Neutrophil (primary cell): ENCODE measurements at regions not wholly inside any gene's neighbourhood (a gene's known extent, or its start where the extent isn't known, plus 50 kb on each side); places are given as distances from the start of the nearest gene placed in this dataset.
"Not testable (repeated sequence)": the region's sequence is repeated elsewhere in the genome, so short reads cannot be mapped to it uniquely, and the experiment has no call there.

Experiments used
- H3K27ac ChIP-seq: fragments of 200-600 bp; sonication (generic); 2 replicates; pipeline ENCODE4 v1.5.1; 2016; ENCODE audit warnings: mild to moderate bottlenecking, moderate library complexity
- H3K27me3 ChIP-seq: fragments of 200-600 bp; sonication (generic); 2 replicates; pipeline ENCODE4 v1.6.0; 2016; ENCODE audit warnings: mild to moderate bottlenecking
- H3K36me3 ChIP-seq: fragments of 200-600 bp; sonication (generic); 2 replicates; pipeline ENCODE4 v1.5.1; 2017
- H3K4me1 ChIP-seq, 2 experiments: fragments of 200-600 bp in 1 of 2; sonication (generic) in 1 of 2; 1 replicate in 1 of 2; 2 replicates in 1 of 2; pipeline versions ENCODE4 v1.5.1 to v1.6.1; 2013 to 2016; ENCODE audit warnings: low read depth in 1 of 2, low read length in 1 of 2, mild to moderate bottlenecking in 1 of 2, moderate library complexity in 1 of 2; ENCODE audit not compliant: control insufficient read depth in 1 of 2, insufficient read depth in 1 of 2
- H3K4me3 ChIP-seq, 2 experiments: fragments of 200-600 bp in 1 of 2; sonication (generic) in 1 of 2; 1 replicate in 1 of 2; 2 replicates in 1 of 2; pipeline ENCODE4 v1.5.1; 2013 to 2016; ENCODE audit warnings: low read depth in 1 of 2, low read length in 1 of 2, mild to moderate bottlenecking in 1 of 2, moderate library complexity in 1 of 2
- H3K9me3 ChIP-seq: fragments of 200-600 bp; sonication (generic); 2 replicates; pipeline ENCODE4 v1.5.1; 2016
- CTCF ChIP-seq: fragments of 200-600 bp; sonication (generic); IDR thresholded peaks from 2 replicates; pipeline ENCODE4 v1.5.1; 2016; ENCODE audit warnings: antibody characterized with exemption

- Histone ChIP-seq H3K27ac (peak overlapping the region; percentile 98), H3K36me3 (no peaks in the 10 kb centered on the region), H3K4me3 (peak overlapping the region in 1 of 2 experiments; percentile 40), H3K9me3 (no peaks in the 10 kb centered on the region), H3K4me1 (peaks cover 100% of the 10 kb centered on the region in 2 experiments), H3K27me3 (no peaks in the 10 kb centered on the region)
- no peak for TF ChIP-seq CTCF
These were observed 309.9 kb downstream of the RPLP1 start for GRCh38 chr15:69762373-69763148.

GRCh38 chr15:69763831-69764230 lies 311.2 kb downstream of the RPLP1 start:
- peaks cover 100% of the 10 kb centered on the region in 2 experiments for H3K4me1 ChIP-seq
- H3K4me3 ChIP-seq, result peak overlapping the region in 1 of 2 experiments; percentile 16
- H3K9me3 ChIP-seq, result no peaks in the 10 kb centered on the region
- no peaks in the 10 kb centered on the region for H3K27me3 ChIP-seq
- no peak for TF ChIP-seq CTCF
- no peaks in the 10 kb centered on the region for H3K36me3 ChIP-seq
- H3K27ac ChIP-seq, result peak overlapping the region; percentile 98

GRCh38 chr15:69766156-69766555 lies 313.5 kb downstream of the RPLP1 start:
- no peak for TF ChIP-seq CTCF
- no peaks in the 10 kb centered on the region for H3K27me3 ChIP-seq
- no peaks in the 10 kb centered on the region for H3K9me3 ChIP-seq
- H3K4me3 ChIP-seq, result peak overlapping the region in 1 of 2 experiments; percentile 0
- H3K27ac ChIP-seq, result peak overlapping the region; percentile 98
- peaks cover 86 to 89% of the 10 kb centered on the region in 2 experiments for H3K4me1 ChIP-seq
- H3K36me3 ChIP-seq, result no peaks in the 10 kb centered on the region

GRCh38 chr15:69767191-69767590 lies 314.6 kb downstream of the RPLP1 start:
- Histone ChIP-seq H3K27me3 (no peaks in the 10 kb centered on the region), H3K4me3 (peak overlapping the region; percentile 12 to 37), H3K4me1 (peaks cover 76 to 79% of the 10 kb centered on the region in 2 experiments), H3K36me3 (no peaks in the 10 kb centered on the region), H3K27ac (peak overlapping the region; percentile 98), H3K9me3 (no peaks in the 10 kb centered on the region)
- no peak for TF ChIP-seq CTCF

- H3K36me3 ChIP-seq, H3K9me3 ChIP-seq, H3K4me3 ChIP-seq, H3K27me3 ChIP-seq: not testable (repeated sequence)
- Histone ChIP-seq H3K4me1 (peaks cover 54 to 57% of the 10 kb centered on the region in 2 experiments), H3K27ac (peak overlapping the region; percentile 98)
These were observed 316.7 kb downstream of the RPLP1 start for GRCh38 chr15:69769336-69769735.

GRCh38 chr15:69774258-69774657 lies 321.6 kb downstream of the RPLP1 start:
- H3K27ac ChIP-seq, H3K4me3 ChIP-seq, H3K27me3 ChIP-seq, H3K36me3 ChIP-seq, H3K9me3 ChIP-seq: not testable (repeated sequence)
- H3K4me1 ChIP-seq, result peaks cover 5 to 16% of the 10 kb centered on the region in 2 experiments

- peaks cover under 1 to 12% of the 10 kb centered on the region in 2 experiments for H3K4me1 ChIP-seq
- not testable (repeated sequence) for H3K36me3 ChIP-seq, H3K9me3 ChIP-seq, H3K27me3 ChIP-seq, H3K4me3 ChIP-seq, H3K27ac ChIP-seq
These were observed 322.1 kb downstream of the RPLP1 start for GRCh38 chr15:69774711-69775110.
